Esophagus squamous epithelium (tissue), 4 donors: ENCODE measurements at regions not wholly inside any gene's neighbourhood (a gene's known extent, or its start where the extent isn't known, plus 50 kb on each side); places are given as distances from the start of the nearest gene placed in this dataset.
"Not testable (repeated sequence)": the region's sequence is repeated elsewhere in the genome, so short reads cannot be mapped to it uniquely, and the experiment has no call there.

ENCODE experiments used
- CTCF ChIP-seq, 6 experiments: fragments of 450-650 bp in 4 of 6; fragments of 200-600 bp in 2 of 6; sonication (generic) in 2 of 6; IDR thresholded peaks; one replicate each; pipeline ENCODE4 v1.5.1; 2016 to 2019; ENCODE audit warnings: antibody characterized with exemption in 6 of 6, mild to moderate bottlenecking in 4 of 6, moderate library complexity in 4 of 6
- POLR2A ChIP-seq, 4 donors: fragments of 450-650 bp; IDR thresholded peaks; one replicate each; pipeline ENCODE4 v1.6.1; 2017; ENCODE audit warnings: antibody characterized with exemption in 4 of 4, mild to moderate bottlenecking in 4 of 4, moderate library complexity in 3 of 4

- TF ChIP-seq CTCF, POLR2A (IDR thresholded peaks at IDR 0.05): not testable (repeated sequence)
Measured at GRCh38 chrX:41017785-41018184, 67.5 kb upstream of the USP9X start.
